HFFc6 (cell line): ENCODE measurements at regions not wholly inside any gene's neighbourhood (a gene's known extent, or its start where the extent isn't known, plus 50 kb on each side); places are given as distances from the start of the nearest gene placed in this dataset.
A peak's percentile ranks its signal among the peaks of the same experiment; 100 is the strongest.

Experiments
- DNase-seq: peaks from one replicate; pipeline ENCODE4 v3.0.0-alpha.2; 2018
- H3K27ac Mint-ChIP-seq: 2 replicates; pipeline ENCODE4 v1.8.0; 2020; ENCODE audit warnings: mild to moderate bottlenecking, mixed read lengths
- H3K27me3 Mint-ChIP-seq: 2 replicates; pipeline ENCODE4 v1.8.0; 2021; ENCODE audit warnings: mild to moderate bottlenecking, moderate library complexity, mixed read lengths; ENCODE audit not compliant: insufficient read depth
- H3K36me3 Mint-ChIP-seq: 2 replicates; pipeline ENCODE4 v1.8.0; 2021; ENCODE audit warnings: low read depth, mixed read lengths
- H3K4me1 Mint-ChIP-seq: 2 replicates; pipeline ENCODE4 v1.8.0; 2020; ENCODE audit warnings: low read depth, mixed read lengths
- H3K4me3 Mint-ChIP-seq: 2 replicates; pipeline ENCODE4 v1.8.0; 2020; ENCODE audit warnings: mild to moderate bottlenecking, moderate library complexity, mixed read lengths
- H3K9me3 Mint-ChIP-seq: 2 replicates; pipeline ENCODE4 v1.8.0; 2020; ENCODE audit warnings: mild to moderate bottlenecking, mixed read lengths
- CTCF ChIP-seq: fragments of 200-600 bp; sonication (generic); IDR thresholded peaks from 2 replicates; pipeline ENCODE4 v1.5.0; 2021; ENCODE audit warnings: antibody characterized with exemption, mild to moderate bottlenecking

- H3K4me1 Mint-ChIP-seq, result peaks cover 92% of the 10 kb centered on the region
- peak overlapping the region; percentile 66 for H3K4me3 Mint-ChIP-seq
- H3K27ac Mint-ChIP-seq, result peak overlapping the region; percentile 89
- TF ChIP-seq CTCF, result no peak
- no peaks in the 10 kb centered on the region; the same call in 1 of the 2 replicates for H3K27me3 Mint-ChIP-seq
- peaks cover 12% of the 10 kb centered on the region for H3K36me3 Mint-ChIP-seq
- peak; percentile 67 for DNase-seq
- no peaks in the 10 kb centered on the region; the same call in 1 of the 2 replicates for H3K9me3 Mint-ChIP-seq
Observed at GRCh38 chr15:39181940-39182339, 398.9 kb upstream of the THBS1 start.

GRCh38 chr15:39183164-39183881, 397.6 kb upstream of the THBS1 start:
- DNase-seq, result no peak
- Mint-ChIP-seq H3K27ac (no peak overlapping the region; the same call in 1 of the 2 replicates), H3K27me3 (no peaks in the 10 kb centered on the region; the same call in 1 of the 2 replicates), H3K4me1 (peaks cover 88% of the 10 kb centered on the region), H3K36me3 (peaks cover 12% of the 10 kb centered on the region), H3K9me3 (no peaks in the 10 kb centered on the region; the same call in 1 of the 2 replicates), H3K4me3 (no peak overlapping the region)
- no peak for TF ChIP-seq CTCF

- Mint-ChIP-seq H3K27ac (peak overlapping the region; percentile 85), H3K9me3 (no peaks in the 10 kb centered on the region; the same call in 1 of the 2 replicates), H3K4me1 (peaks cover 91% of the 10 kb centered on the region), H3K27me3 (no peaks in the 10 kb centered on the region; the same call in 1 of the 2 replicates), H3K36me3 (peaks cover 11% of the 10 kb centered on the region), H3K4me3 (no peak overlapping the region)
- DNase-seq, result peak; percentile 40
- no peak for TF ChIP-seq CTCF
Observed at GRCh38 chr15:39184701-39185390, 396.0 kb upstream of the THBS1 start.

- Mint-ChIP-seq H3K27ac (peak overlapping the region; percentile 85), H3K36me3 (peaks cover 16% of the 10 kb centered on the region), H3K9me3 (no peaks in the 10 kb centered on the region; the same call in 1 of the 2 replicates), H3K4me1 (peaks cover 87% of the 10 kb centered on the region), H3K27me3 (no peaks in the 10 kb centered on the region), H3K4me3 (peak overlapping the region; percentile 3; the same call in 1 of the 2 replicates)
- no peak for TF ChIP-seq CTCF
- peak; percentile 45 for DNase-seq
Observed at GRCh38 chr15:39188314-39188713, 392.6 kb upstream of the THBS1 start.

GRCh38 chr15:39188930-39189329, 391.9 kb upstream of the THBS1 start:
- DNase-seq, result peak; percentile 92
- TF ChIP-seq CTCF, result no peak
- H3K27ac Mint-ChIP-seq, result peak overlapping the region; percentile 85
- no peaks in the 10 kb centered on the region; the same call in 1 of the 2 replicates for H3K9me3 Mint-ChIP-seq
- peaks cover 16% of the 10 kb centered on the region for H3K36me3 Mint-ChIP-seq
- no peak overlapping the region for H3K4me3 Mint-ChIP-seq
- H3K27me3 Mint-ChIP-seq, result no peaks in the 10 kb centered on the region
- H3K4me1 Mint-ChIP-seq, result peaks cover 88% of the 10 kb centered on the region
